ENCODE measurements at regions not wholly inside any gene's neighbourhood (a gene's known extent, or its start where the extent isn't known, plus 50 kb on each side); places are given as distances from the start of the nearest gene placed in this dataset.

DNA sequence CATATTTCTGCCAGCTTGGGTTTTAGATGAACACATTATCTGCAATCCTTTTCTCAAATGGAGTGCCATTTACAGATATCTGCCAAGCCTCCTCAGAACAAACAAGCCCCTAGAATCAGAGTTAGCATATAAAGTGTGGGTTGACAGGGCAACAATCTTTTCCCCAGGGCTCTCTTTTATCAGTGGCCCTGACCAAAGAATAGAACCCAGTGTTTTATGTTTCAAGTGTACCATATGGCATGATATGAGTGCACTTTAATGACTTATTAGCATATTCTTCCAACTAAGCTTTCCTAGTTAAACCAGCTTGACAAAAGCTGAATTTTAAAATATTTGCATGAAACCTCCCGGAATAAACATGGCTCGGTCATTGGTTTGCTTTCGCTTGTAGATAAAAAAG, 57.3 kb downstream of the EVX1 start:
- no peak overlapping the region for H3K4me2 ChIP-seq (ENCODE audit: low read depth, low read length, poor library complexity, severe bottlenecking)
- H3K9me3 ChIP-seq (ENCODE audit: insufficient read depth, low read depth, low read length), result no peaks in the 10 kb centered on the region
- H3K79me2 ChIP-seq (ENCODE audit: insufficient read depth, low read length), result no peaks in the 10 kb centered on the region
- no peaks in the 10 kb centered on the region for H3F3A ChIP-seq (ENCODE audit: low read depth)
- H2AFZ ChIP-seq (ENCODE audit: low read length), result peak overlapping the region; percentile 14; the same call in 1 of the 2 replicates
- H3K9ac ChIP-seq (ENCODE audit: low read depth, low read length, poor library complexity, severe bottlenecking), result no peak overlapping the region
- peaks cover 41% of the 10 kb centered on the region for H3K4me1 ChIP-seq (ENCODE audit: insufficient read depth, low read length, poor library complexity, severe bottlenecking)
- H3K4me3 ChIP-seq (ENCODE audit: low read length, poor library complexity, severe bottlenecking), result no peak overlapping the region
- H3K9me2 ChIP-seq (replicated peaks; ENCODE audit: low read depth, low read length), result no peaks in the 10 kb centered on the region
- H3K36me3 ChIP-seq (ENCODE audit: insufficient read depth, low read length), result no peaks in the 10 kb centered on the region
- TF ChIP-seq, protein P1, sequence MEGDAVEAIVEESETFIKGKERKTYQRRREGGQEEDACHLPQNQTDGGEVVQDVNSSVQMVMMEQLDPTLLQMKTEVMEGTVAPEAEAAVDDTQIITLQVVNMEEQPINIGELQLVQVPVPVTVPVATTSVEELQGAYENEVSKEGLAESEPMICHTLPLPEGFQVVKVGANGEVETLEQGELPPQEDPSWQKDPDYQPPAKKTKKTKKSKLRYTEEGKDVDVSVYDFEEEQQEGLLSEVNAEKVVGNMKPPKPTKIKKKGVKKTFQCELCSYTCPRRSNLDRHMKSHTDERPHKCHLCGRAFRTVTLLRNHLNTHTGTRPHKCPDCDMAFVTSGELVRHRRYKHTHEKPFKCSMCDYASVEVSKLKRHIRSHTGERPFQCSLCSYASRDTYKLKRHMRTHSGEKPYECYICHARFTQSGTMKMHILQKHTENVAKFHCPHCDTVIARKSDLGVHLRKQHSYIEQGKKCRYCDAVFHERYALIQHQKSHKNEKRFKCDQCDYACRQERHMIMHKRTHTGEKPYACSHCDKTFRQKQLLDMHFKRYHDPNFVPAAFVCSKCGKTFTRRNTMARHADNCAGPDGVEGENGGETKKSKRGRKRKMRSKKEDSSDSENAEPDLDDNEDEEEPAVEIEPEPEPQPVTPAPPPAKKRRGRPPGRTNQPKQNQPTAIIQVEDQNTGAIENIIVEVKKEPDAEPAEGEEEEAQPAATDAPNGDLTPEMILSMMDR (conservative IDR thresholded peaks at IDR 0.05; ENCODE audit: low read length), result no peak
- TF ChIP-seq EZH2phosphoT487 (IDR thresholded peaks at IDR 0.05; ENCODE audit: borderline replicate concordance), result no peak
- H4K20me1 ChIP-seq (ENCODE audit: insufficient read depth, low read length, poor library complexity, severe bottlenecking), result no peaks in the 10 kb centered on the region
- no peaks in the 10 kb centered on the region for H3K27me3 ChIP-seq (ENCODE audit: insufficient read depth, low read length, poor library complexity, severe bottlenecking)

DNA sequence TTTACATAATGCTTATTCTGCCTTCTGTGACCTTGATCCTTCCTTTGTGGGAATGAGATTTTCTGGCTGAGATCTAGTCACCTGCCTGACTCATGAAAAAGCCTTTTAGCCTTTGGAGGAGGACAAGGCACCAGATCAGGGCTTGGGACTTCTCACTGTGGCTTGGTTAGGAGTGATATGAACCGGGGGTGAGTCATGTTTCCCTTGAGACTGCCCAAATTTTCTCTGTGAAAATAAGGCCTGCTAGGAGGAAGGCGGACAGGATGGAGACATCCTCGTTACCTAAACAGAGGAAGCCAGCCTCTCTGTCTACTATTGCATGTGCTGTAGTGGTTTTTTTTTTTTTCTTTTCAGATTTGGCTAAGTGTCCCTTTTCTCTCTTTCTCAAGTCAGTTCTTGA, 57.8 kb downstream of the EVX1 start:
- no peak overlapping the region for H3K9ac ChIP-seq (ENCODE audit: low read depth, low read length, poor library complexity, severe bottlenecking)
- H3K4me1 ChIP-seq (ENCODE audit: insufficient read depth, low read length, poor library complexity, severe bottlenecking), result peaks cover 36% of the 10 kb centered on the region
- H3K36me3 ChIP-seq (ENCODE audit: insufficient read depth, low read length), result no peaks in the 10 kb centered on the region
- no peak overlapping the region for H3K4me3 ChIP-seq (ENCODE audit: low read length, poor library complexity, severe bottlenecking)
- no peaks in the 10 kb centered on the region for H3F3A ChIP-seq (ENCODE audit: low read depth)
- H3K9me2 ChIP-seq (replicated peaks; ENCODE audit: low read depth, low read length), result no peaks in the 10 kb centered on the region
- no peak for TF ChIP-seq EZH2phosphoT487 (IDR thresholded peaks at IDR 0.05; ENCODE audit: borderline replicate concordance)
- TF ChIP-seq, protein P1 (conservative IDR thresholded peaks at IDR 0.05; ENCODE audit: low read length), result no peak
- H3K79me2 ChIP-seq (ENCODE audit: insufficient read depth, low read length), result no peaks in the 10 kb centered on the region
- H3K9me3 ChIP-seq (ENCODE audit: insufficient read depth, low read depth, low read length), result no peaks in the 10 kb centered on the region
- no peaks in the 10 kb centered on the region for H3K27me3 ChIP-seq (ENCODE audit: insufficient read depth, low read length, poor library complexity, severe bottlenecking)
- peak overlapping the region; percentile 10 for H3K4me2 ChIP-seq (ENCODE audit: low read depth, low read length, poor library complexity, severe bottlenecking)
- H4K20me1 ChIP-seq (ENCODE audit: insufficient read depth, low read length, poor library complexity, severe bottlenecking), result no peaks in the 10 kb centered on the region
- no peak overlapping the region for H2AFZ ChIP-seq (ENCODE audit: low read length)

DNA sequence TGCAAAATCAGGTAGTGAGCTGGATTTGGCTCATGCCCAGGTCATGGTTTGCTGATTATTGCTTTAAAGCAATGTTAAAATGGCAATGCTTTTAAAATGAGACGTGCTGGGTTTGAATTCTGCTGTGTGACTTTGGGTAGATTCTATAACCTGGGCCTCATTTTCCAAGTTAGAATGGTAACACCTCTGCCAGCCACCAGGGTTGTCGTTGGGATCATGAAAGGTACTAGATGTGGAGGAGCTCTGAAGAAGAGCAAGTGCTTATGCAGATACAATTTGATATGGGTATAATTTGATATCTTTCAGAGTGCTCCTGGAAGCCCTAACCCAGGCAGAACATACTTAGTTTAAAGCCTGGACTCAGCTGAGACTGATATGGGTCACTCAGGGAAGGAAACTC, 60.0 kb downstream of the EVX1 start:
- Histone ChIP-seq H3K36me3 (ENCODE audit: insufficient read depth, low read length) (no peaks in the 10 kb centered on the region), H2AFZ (ENCODE audit: low read length) (no peak overlapping the region), H3K4me1 (ENCODE audit: insufficient read depth, low read length, poor library complexity, severe bottlenecking) (peaks cover 22% of the 10 kb centered on the region), H3K79me2 (ENCODE audit: insufficient read depth, low read length) (no peaks in the 10 kb centered on the region), H3K27me3 (ENCODE audit: insufficient read depth, low read length, poor library complexity, severe bottlenecking) (no peaks in the 10 kb centered on the region), H3K9ac (ENCODE audit: low read depth, low read length, poor library complexity, severe bottlenecking) (no peak overlapping the region), H4K20me1 (ENCODE audit: insufficient read depth, low read length, poor library complexity, severe bottlenecking) (no peaks in the 10 kb centered on the region), H3K9me2 (replicated peaks; ENCODE audit: low read depth, low read length) (no peaks in the 10 kb centered on the region), H3K4me2 (ENCODE audit: low read depth, low read length, poor library complexity, severe bottlenecking) (no peak overlapping the region), H3K9me3 (ENCODE audit: insufficient read depth, low read depth, low read length) (no peaks in the 10 kb centered on the region), H3F3A (ENCODE audit: low read depth) (no peaks in the 10 kb centered on the region), H3K4me3 (ENCODE audit: low read length, poor library complexity, severe bottlenecking) (no peak overlapping the region)
- TF ChIP-seq EZH2phosphoT487 (IDR thresholded peaks at IDR 0.05; ENCODE audit: borderline replicate concordance), result no peak
- TF ChIP-seq, protein P1 (conservative IDR thresholded peaks at IDR 0.05; ENCODE audit: low read length), result 0 out of 2 replicates have a peak, but pooled peaks have one; percentile 23
